GM19043 (cell line): ENCODE measurements at regions not wholly inside any gene's neighbourhood (a gene's known extent, or its start where the extent isn't known, plus 50 kb on each side); places are given as distances from the start of the nearest gene placed in this dataset.
"Not testable (repeated sequence)": the region's sequence is repeated elsewhere in the genome, so short reads cannot be mapped to it uniquely, and the experiment has no call there.

Experiments used
- ATAC-seq: cut with Tn5 transposase; IDR thresholded peaks from one replicate; pipeline ENCODE4 v1.9.1; 2021; ENCODE audit warnings: low read depth; ENCODE audit not compliant: unreplicated experiment

GRCh38 chr4:183044924-183045640, 54.0 kb upstream of the WWC2 start:
- ATAC-seq = not testable (repeated sequence)

GRCh38 chr4:183038436-183038835, 60.6 kb upstream of the WWC2 start:
- no peak for ATAC-seq

- ATAC-seq = no peak
Measured at GRCh38 chr4:183035726-183036415, 63.2 kb upstream of the WWC2 start.

- ATAC-seq = no peak
Measured at GRCh38 chr4:183035256-183035655, 63.8 kb upstream of the WWC2 start.

DNA sequence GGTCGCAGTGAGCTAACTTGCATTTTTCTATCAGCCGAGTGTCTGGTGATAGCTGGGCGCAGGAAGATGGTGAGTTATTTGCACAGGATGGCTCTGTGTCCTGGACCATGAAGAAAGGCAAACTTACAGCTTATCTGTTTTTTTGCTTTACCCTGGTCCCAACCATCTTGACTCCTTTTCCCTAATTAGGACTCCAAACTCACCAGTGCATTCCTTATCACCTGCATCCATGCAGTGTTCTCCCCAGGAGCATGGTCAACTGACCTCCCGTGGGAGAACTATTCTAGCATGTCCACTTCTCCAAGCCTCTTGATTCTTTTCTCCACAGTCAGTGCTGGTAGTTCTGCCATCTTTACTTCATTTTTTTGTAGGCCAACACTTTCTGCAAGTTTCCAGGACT, 68.2 kb upstream of the WWC2 start:
- no peak for ATAC-seq

DNA sequence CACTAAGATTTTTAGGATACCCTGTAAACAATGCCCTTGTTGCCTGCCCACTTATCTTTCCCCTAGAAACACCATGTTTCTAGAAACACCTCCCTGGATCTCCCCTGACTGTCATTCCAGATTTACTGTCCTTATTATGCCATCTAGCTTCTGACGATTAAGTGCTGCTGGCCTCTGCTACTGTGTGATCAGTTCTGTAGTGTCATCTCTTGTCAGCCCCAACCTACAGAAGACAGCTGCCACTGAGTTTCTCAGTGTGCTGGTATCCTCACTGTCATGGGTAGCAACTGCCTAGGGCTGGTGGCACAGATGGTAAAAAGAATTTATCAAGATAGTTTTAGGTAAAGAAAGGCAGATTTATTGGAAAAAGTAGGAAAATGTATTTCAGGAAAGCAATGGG, 68.7 kb upstream of the WWC2 start:
- ATAC-seq = no peak

GRCh38 chr4:183029365-183029764, 69.7 kb upstream of the WWC2 start:
- no peak for ATAC-seq

DNA sequence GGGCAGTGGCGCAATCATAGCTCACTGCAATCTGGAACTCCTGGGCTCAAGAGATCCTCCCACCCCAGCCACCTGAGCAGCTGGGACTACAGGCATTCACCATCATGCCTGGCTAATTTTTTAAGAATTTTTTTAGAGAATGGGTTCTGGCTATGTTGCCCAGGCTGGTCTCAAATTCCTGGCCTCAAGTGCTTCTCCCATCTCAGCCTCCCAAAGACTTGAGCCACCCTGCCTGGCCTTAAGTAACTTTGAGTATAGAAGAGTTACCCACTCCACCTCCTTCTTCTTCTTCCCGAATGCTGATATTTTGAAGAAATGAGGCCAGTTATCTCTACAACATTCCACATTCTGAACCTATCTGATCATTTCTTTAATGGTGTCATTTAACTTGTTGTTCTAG, 72.4 kb upstream of the WWC2 start:
- ATAC-seq = no peak

- ATAC-seq = no peak
Measured at GRCh38 chr4:183022617-183023016, 76.4 kb upstream of the WWC2 start.

GRCh38 chr4:183017962-183018361, 81.1 kb upstream of the WWC2 start:
- ATAC-seq = no peak

- ATAC-seq = no peak
Measured at GRCh38 chr4:183014361-183015084, 84.5 kb upstream of the WWC2 start.

DNA sequence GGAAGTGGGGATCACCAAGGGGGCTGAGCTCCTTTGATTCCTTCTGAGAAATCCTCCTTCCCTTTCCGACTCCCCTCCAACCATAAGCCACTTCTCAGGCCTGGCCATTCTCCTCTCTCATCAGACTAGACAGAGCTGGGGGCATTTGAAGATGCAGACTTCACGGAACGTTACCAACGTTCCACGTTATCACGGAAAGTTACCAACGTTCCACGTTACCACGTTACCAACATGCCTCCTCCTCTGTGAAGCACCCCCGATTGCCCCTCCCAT, 85.4 kb upstream of the WWC2 start:
- no peak for ATAC-seq

DNA sequence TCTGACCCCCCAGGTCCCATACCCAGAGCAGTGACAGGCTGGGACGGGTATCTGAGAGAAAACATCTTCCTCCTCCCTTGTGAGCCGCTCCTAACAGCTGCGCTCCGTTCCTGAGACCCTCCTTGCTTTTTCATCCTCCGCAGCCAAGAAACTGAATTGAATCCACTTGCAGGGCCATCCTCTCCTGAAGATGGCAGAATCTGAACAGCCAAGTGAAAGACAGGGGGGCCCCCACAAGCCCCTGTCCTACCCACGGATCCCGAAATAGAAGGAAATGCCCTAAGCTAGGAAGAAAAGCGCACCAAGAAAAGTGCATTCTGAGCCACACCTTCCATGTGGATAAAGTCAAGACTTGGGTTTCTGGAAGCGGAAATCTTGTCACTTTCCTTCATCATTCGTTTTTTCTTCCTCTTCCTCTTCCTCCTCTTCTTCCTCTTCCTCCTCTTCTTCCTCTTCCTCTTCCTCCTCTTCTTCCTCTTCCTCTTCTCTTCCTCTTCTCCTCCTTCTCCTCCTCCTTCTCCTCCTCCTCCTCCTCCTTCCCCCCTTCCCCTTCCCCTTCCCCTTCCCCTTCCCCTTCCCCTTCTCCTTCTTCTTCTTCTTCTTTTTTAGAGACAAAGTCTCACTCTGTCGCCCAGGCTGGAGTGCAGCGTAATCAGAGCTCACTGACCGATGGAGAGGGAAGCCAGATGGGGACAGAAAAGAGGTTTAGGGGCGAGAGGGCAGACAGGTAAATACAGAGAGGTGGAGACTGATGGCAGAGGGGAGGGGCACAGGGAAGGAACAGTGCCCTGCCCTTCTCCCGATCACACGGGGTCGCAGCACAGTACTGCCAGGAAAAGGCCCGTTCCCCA, 86.0 kb upstream of the WWC2 start:
- no peak for ATAC-seq

DNA sequence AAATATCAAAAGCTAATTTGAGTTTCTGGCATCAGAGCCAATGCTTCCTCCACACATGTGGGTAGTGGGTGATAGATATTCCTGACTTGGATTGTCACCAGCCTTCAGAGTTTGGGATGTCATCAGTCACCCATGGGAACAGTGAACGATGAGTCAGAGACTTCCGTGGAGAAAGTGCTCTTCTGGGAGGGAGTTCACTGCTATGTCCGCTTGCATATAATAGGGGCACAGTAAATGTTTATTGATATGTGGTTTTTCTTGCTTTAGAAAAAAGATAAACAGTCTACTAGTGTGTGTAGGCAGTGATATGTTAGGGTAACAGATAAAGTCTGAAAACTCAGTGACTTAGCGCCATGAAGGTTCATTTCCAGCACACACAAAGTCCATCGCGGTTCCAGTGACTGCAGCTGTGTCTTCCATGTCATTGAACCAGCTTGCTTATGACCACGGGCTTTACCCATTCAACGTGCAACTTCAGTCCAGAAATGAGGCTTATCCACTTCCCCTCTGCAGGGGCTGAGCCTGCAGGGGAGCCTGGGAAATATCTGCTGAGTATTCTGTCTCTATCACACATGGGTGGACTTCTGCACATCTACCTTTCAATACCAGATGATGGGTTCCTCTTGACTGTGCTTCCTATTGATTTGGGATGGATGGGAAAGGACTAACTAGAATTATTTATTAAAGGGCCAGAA, 87.7 kb upstream of the WWC2 start:
- ATAC-seq = no peak

- no peak for ATAC-seq
Measured at GRCh38 chr4:183008492-183008891, 90.6 kb upstream of the WWC2 start.

GRCh38 chr4:183004370-183004769, 87.2 kb upstream of the DCTD start:
- ATAC-seq = not testable (repeated sequence)

- ATAC-seq = no peak
Measured at GRCh38 chr4:182994171-182994570, 77.0 kb upstream of the DCTD start.

DNA sequence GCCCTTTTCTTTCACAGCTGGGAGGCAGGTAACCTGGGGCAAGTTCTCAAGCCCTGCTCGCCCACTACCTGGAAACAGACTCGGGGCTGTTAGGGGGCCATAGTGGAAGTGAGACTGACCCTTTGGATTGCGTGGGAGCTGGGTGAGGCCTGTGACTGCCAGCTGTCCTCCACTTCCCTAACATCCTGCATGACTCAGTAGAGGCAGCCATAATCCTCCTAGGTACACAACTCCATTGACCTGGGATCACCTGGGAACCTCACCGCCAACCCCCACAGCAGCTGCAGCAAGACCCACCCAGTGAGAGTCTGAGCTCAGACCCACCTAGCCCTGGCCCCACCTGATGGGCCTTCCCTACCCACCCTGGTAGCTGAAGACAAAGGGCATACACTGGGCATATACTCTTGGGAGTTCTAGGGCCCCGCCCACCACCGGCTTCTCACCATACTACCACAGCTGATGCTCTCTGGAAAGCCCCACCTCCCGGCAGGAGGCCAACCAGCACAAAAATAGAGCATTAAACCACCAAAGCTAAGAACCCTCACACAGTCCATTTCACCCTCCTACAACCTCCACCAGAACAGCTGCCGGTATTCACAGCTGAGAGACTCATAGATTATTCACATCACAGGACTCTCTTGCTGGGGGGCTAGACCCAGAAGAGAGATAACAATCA, 61.1 kb upstream of the DCTD start:
- ATAC-seq = peak; percentile 60

- ATAC-seq = peak; percentile 42
Measured at GRCh38 chr4:182975806-182976205, 58.6 kb upstream of the DCTD start.

DNA sequence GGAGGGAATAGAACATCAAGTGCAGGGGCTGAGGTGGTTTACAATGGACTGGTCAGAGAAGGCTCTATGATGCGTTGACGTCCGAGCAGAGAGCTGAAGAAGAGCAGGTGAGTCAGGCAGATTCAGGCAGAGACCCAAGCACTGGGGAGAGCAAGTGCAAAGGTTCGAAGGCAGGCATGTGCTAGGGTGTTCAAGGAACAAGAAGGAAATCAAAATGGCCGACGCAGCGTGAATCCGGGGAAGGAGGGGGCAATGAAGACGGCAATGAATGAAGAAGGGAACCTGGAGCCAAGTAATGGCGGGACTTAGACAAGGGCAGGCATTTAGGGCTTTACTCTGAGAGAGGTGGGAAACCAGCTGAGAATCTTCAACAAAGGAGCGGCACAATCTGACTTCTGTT, 56.8 kb upstream of the DCTD start:
- ATAC-seq = no peak
